ENCODE measurements at regions not wholly inside any gene's neighbourhood (a gene's known extent, or its start where the extent isn't known, plus 50 kb on each side); places are given as distances from the start of the nearest gene placed in this dataset.

DNA sequence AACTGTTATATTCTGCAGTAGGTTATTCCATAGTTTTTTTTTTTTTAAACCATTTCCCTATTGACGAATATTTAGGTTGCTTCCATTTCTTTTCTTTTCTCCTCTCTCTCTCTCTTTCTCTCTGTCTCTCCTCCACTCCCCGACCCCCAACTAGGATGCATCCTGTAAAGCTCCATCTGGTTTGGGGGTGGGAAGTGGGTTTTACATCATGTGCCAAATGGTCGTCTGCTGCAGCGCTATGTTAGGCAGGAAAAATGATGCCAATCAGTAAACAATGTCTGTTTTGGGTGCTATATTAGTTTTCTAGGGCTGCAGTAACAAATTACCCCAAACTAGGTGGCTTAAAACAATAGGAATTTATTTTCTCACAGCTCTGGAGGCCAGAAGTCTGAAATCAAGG, 465.0 kb downstream of the AACS start:
- TF ChIP-seq, protein P1, sequence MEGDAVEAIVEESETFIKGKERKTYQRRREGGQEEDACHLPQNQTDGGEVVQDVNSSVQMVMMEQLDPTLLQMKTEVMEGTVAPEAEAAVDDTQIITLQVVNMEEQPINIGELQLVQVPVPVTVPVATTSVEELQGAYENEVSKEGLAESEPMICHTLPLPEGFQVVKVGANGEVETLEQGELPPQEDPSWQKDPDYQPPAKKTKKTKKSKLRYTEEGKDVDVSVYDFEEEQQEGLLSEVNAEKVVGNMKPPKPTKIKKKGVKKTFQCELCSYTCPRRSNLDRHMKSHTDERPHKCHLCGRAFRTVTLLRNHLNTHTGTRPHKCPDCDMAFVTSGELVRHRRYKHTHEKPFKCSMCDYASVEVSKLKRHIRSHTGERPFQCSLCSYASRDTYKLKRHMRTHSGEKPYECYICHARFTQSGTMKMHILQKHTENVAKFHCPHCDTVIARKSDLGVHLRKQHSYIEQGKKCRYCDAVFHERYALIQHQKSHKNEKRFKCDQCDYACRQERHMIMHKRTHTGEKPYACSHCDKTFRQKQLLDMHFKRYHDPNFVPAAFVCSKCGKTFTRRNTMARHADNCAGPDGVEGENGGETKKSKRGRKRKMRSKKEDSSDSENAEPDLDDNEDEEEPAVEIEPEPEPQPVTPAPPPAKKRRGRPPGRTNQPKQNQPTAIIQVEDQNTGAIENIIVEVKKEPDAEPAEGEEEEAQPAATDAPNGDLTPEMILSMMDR (IDR thresholded peaks at IDR 0.05; ENCODE audit: low read depth, low read length) = no peak
- TF ChIP-seq POLR2A (IDR thresholded peaks at IDR 0.05; ENCODE audit: extremely low read depth, insufficient read length) = no peak
- TF ChIP-seq, protein P2, sequence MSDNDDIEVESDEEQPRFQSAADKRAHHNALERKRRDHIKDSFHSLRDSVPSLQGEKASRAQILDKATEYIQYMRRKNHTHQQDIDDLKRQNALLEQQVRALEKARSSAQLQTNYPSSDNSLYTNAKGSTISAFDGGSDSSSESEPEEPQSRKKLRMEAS (IDR thresholded peaks at IDR 0.05; ENCODE audit: low read depth, low read length) = no peak
